ENCODE measurements at regions not wholly inside any gene's neighbourhood (a gene's known extent, or its start where the extent isn't known, plus 50 kb on each side); places are given as distances from the start of the nearest gene placed in this dataset.
"Not testable (repeated sequence)": the region's sequence is repeated elsewhere in the genome, so short reads cannot be mapped to it uniquely, and the experiment has no call there.

DNA sequence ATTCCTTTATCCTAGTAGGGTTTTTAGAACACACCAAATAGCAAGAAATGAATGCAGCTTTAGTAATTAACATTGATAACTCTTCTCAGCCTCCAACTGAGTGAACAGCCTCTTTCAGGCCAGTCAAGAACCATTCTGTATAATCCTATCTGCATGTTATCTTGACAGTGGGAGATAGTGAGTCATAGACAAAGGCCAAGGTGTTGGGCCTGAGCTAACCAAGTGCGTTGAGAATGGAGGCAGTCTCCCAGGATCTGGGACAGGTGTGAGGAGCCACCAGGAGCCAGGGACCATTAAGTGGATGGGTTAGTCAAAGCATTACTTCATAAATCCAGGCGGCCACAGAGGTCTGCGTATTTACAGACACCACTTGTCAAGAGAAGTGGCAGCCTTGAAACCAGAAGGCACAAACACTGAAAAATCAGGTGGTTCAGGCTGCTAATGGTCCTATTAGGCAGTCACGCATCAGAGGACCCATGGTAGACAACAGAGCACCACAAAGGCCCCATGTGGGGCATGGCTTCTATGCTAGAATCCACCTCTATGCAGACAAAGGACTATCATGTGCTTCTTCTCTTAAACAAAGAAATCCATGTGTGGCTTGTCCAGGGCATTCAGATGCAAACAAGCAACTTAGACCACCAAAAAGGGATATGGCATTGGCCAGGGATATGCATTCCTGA lies 409.7 kb upstream of the PIK3R1 start:
- DNase-seq: no peak

DNA sequence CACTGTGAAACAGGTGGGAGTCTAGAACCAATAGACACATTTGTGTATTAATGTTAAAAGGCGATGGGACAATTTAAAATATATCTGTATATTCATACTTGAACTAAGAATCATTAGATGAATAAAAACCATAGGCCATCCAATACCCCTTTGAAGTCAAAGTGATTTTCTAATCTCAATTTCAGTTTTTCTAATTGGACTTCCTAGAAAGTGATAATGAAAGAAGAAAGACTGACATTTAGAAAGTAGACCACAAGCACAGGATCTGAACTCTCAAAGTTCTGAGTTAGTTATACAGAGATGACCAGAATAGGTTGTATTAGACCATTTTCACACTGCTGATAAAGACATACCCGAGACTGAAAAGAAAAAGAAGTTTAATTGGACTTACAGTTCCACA lies 412.8 kb upstream of the PIK3R1 start:
- no peak for DNase-seq

DNA sequence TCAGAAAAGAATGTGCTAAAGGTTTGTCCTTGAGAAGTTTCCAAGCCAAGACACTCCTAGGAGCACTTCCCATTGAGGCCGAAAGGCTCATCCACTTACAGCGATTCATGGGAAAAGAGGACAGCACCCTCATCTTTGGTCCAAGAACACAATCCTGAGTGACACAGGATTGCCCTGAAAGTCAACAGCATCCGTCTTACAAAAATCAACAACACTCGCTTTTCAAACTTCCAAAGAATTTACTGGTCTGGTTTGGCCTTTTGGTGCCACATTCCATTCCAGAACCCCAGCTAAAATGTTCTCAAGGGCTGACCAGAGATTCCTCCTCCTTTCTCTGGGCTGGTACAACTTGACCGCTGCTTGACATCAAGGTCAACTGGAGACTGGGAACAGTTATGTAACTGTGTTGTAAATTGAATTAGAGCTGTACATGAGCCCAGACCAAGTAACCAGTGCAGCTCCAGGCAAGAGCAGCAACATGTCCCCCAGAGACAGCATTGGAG lies 415.8 kb upstream of the PIK3R1 start:
- DNase-seq: no peak

DNA sequence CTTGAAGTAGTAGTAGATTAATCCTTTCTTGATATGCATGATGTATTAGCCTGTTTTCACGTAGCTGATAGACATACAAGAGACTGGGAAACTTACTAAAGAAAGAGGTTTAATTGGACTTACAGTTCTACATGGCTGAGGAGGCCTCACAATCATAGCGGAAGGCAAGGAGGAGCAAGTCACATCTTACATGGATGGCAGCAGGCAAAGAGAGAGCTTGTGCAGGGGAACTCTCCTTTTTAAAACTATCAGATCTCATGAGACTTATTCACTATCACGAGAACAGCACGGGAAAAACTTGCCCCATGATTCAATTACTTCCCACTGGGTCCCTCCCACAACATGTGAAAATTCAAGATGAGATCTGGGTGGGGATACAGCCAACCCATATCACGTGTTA lies 417.1 kb upstream of the PIK3R1 start:
- not testable (repeated sequence) for DNase-seq

DNA sequence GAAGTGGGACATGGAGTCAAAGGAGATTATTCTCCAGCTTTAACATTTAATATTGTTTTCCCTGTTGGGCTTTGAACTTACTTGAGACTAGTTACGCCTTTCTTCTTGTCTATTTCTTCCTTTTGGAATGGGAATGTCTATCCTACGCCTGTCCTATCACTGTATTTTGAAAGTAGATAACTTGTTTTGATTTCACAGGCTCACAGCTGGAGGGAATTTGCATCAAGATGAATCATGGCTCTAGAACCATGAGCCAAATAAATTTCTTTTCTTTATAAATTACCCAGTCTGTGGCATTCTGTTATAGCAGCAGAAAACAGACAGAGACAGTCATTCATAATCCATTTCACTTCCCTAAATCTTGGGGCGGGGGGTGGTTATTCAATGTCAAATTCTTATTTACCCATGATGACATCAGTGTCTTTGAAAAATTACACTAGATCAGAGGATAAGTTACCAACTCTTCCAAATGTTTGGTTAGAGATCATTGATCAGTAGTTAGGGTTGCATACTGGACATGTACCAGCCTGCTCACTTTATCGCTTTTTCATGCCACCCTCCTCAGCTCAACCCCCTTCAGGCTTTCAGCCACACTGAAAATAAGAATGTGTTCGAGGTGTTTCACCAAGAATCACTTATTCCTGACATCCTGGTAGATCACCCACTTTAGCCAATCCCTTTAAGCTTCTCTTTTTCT lies 419.6 kb upstream of the PIK3R1 start:
- no peak for DNase-seq

DNA sequence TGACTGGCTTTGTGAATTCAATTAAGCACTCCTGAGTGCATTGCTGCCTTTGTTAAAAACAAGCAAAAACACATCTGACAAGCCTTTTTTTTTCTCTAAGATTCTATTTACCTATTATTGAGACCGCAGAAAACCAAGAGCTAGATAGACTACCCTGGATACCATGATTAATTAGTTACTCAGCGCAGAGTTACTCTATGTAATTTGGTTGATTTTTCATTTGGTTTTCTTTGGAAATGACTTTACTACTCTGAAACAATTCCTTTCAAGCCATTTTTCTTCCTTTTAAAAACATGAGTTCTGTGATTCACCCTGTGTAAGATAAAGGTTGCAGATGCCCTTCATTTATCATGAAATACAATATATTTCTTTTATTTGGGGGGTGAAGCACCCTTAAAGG lies 421.6 kb upstream of the PIK3R1 start:
- DNase-seq: no peak

DNA sequence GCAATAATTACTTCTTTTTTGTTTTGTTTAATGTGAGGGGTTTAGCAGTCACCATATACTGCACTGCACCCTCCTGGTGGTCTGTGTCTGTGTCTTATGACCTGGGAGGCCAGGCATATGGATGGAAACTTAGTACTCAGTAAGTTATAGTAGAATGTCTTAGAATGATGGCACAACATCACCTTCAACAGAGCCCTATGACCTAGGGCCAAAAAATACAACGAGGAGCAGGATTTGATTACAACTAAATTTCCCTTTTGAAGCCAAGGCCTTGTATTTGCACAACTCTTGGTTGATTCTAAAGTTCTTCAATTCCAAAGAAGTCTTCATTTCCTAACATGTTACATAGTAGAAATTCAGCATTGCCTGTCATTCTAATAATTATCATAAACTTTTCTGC lies 422.1 kb upstream of the PIK3R1 start:
- DNase-seq: no peak

DNA sequence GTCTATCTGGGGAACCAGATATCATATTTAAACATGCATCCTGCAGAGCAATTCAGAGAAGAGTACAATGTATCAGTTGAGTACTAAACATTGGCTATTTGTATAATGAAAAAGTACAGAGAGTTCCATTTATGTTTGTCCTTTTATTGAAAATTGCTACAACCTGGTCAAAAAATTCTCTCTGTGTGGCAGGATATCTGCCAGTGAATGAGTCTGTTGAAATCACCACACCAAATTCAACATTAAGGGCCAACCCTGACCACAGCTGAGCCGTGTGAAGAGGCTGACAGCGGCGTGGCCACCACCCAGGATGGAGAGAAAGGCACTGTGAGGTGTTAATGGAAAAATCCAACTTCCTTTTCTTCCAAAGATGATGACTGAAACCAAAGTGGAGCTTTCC lies 422.7 kb upstream of the PIK3R1 start:
- no peak for DNase-seq

DNA sequence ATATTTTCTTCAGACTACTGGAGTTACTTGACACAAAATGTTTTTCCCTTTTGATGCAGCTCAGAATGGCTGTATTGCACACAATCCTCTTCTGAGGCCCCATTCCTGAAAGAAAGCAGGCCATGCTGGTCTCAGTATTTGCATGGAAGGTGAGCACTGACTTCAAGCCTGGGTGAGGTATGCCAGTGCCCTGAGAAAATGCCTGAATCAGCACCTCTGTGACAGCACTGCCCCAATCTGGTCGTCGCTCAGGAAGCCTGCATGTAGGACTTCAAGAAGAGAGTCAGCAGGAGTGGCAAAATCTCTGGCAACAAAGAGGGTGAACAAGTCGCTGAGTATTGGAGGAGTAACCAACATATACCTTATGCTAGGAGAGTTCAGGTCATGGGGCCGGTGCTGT lies 425.2 kb upstream of the PIK3R1 start:
- DNase-seq: no peak

DNA sequence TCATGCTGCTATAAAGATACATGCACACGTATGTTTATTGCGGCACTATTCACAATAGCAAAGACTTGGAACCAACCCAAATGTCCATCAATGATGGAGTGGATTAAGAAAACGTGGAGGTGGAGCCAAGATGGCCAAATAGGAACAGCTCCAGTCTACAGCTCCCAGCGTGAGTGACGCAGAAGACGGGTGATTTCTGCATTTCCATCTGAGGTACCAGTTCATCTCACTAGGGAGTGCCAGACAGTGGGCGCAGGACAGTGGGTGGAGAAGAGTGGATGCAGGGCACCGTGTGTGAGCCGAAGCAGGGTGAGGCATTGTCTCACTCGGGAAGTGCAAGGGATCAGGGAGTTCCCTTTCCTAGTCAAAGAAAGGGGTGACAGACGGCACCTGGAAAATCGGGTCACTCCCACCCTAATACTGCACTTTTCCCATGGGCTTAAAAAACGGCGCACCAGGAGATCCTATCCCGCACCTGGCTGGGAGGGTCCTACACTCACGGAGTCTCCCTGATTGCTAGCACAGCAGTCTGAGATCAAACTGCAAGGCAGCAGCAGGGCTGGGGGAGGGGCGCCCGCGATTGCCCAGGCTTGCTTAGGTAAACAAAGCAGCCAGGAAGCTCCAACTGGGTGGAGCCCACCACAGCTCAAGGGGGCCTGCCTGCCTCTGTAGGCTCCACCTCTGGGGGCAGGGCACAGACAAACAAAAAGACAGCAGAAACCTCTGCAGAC lies 435.5 kb upstream of the PIK3R1 start:
- not testable (repeated sequence) for DNase-seq

DNA sequence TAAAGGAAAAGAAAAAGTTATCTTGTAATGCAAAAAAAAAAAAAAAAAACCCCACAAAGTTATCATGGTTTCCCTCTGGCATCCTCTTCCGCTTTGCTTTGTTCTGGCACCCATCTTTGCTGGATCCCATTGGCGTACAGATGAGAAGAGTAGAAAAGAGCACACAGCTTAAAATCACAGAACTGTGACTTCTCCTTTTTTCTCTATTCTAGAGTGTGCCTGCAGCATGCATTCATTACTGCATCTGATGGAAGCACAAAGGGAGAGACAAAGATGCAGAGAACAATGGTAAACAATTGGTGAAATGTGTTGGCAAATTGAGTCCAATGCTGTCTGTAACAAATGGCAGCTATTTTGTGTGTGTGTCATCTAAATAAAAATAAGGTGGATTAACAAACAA lies 440.8 kb upstream of the PIK3R1 start:
- no peak for DNase-seq

DNA sequence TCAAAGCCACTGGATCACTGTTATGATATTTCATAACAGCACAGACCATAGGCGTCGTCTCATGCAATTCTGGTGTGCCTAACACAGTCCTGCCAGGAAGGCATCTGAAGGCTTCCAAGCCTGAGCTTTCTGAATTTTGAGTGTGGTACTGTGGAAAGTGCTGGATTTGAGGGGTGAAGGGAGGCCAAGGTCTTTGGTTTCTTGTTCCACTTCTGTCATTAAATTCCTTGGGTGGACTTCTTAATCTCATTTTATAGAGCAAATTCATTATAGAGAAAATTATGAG lies 441.3 kb upstream of the PIK3R1 start:
- no peak for DNase-seq

DNA sequence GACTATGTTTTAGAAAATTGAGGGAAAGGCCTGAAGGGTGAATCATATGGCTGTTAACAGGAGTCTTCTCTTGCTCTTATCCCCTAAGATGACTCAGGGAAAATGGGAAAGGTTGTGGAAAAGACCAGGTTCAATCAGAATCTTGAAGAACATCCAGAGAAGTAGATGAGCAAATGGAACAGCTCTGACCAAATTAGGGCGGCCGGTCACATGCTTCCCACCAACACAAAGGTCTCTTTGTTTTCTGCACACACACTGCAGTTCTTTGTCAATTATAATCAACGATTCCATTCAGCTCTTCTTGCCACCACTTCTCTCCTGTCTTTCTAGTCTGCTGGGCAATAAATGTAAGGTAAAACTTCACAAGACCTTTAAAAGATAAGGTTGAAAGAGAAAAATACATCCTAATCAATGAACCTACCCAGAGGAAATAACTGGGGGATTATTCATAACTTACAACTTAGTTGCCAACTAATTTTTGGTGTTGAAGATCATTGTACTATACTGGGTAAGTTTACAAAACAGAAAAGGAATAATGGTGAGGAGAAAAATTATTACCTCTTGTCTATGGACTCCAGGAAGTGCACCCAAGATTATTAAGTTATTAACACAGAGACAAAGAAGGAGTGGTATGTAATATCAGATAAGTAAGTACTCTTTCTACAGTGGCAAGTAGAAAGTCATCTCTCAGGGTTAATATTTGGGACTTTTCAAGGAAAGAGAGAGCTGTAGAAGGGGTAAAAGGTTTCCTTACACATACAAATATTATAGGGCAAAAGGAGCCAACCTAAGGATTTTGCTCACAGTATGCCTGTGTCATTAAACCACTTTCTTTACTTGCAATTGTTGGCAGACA lies 441.9 kb upstream of the PIK3R1 start:
- no peak for DNase-seq

DNA sequence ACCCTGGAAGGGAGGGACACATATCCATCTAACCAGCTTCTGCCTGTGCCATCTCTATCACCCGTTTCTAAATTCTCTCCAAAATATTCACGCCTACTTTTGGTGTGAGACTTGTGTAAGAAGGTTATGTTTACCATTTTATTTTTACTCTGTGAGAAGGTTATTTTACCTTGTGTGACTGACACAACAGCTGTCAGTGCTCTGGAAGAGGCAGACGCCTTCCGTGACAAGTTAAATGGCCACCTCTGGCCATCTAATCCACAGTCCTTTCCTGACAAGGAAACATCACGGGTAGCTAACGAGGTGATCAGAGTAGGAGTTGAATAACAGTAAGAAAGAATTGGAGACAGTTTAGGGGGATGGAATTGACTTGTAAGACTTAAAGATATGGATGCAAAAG lies 443.8 kb upstream of the PIK3R1 start:
- DNase-seq: no peak

DNA sequence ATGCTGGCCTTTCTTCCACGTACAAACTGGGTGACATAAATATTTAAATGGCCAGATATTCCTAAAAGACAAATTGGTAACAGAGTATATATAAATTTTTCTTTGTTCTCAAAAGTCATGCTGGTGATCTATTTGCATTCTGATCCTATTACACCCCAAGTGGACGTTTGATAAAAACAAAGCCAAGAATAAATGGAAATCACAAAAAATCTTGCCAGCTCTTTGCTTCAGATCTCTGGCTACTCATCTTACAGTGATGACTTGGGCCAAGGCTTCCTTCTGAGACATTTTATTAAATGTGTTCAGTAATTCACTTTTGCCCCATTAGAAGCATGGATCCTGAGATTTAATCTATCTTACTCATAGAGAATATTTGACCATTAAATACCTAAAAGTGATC lies 444.3 kb upstream of the PIK3R1 start:
- DNase-seq: no peak

DNA sequence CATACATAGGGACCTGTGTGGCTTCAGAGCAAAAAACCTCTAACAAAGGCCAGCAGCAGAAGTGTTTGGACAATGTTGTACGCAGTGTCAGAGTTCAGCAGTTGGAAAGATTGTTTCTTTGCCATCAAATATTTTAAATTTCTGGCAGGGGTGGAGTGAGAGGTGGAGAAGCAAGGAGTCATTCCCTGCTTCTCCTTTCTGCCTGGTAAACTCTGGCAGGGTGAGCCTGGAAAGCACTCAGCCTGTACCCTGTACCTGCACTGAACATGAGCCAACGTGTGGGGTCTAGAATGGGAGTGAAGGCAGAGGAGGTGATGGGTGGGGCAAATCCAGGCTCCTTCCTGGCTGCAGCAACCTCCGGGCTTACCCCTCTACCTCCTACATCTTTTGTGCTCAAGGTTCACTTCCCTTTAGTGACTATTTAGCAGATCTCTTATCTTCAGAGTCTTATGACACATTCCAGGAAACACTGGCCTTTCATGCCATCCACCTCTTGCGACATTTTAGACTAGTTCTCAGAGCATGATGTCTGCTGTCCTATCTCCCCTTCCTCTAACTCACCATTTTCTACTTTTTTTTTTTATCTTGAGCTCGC lies 445.0 kb upstream of the PIK3R1 start:
- DNase-seq: no peak

DNA sequence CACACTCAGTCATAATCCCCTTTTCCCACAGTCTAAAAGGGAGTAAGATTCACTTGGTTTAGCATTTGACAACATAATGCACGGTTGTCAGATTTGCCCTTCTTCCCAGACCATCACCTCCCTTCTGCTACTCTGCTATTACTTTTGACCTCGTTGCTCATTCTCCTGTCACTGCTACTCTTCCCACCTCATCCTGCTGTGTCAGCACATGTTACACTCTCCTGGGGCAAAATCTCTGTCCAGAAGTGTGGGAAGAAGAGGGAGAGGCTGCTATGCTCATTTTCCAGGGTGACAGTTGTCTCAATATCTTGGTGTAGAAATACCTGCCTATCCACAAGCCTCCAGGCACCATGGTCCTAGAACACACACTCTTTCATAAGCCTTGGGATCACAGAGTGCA lies 449.9 kb upstream of the PIK3R1 start:
- DNase-seq: no peak

DNA sequence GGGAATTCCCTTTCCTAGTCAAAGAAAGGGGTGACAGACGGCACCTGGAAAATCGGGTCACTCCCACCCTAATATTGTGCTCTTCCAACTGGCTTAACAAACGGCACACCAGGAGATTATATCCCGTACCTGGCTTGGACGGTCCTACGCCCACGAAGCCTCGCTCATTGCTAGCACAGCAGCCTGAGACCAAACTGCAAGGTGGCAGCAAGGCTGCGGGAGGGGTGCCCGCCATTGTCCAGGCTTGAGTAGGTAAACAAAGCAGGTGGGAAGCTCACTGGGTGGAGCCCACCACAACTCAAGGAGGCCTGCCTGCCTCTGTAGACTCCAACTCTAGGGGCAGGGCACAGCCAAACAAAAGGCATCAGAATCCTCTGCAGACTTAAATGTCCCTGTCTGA lies 457.8 kb upstream of the PIK3R1 start:
- not testable (repeated sequence) for DNase-seq

DNA sequence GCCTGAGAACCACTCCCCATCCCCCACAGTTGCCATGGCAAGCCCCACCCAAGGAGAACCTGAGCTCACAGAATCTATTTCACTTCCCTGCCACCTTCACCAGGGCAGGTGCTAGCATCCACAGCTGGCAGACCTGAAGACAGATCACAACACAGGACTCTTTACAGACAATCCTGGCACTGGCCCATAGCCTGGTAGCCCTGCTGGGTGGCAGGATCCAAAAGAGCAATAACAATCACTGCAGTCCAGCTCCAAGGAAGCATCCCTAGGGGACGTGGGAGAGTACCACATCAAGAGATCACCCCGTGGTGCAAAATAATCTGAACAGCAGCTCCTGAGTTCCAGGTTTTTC lies 463.2 kb upstream of the PIK3R1 start:
- no peak for DNase-seq

DNA sequence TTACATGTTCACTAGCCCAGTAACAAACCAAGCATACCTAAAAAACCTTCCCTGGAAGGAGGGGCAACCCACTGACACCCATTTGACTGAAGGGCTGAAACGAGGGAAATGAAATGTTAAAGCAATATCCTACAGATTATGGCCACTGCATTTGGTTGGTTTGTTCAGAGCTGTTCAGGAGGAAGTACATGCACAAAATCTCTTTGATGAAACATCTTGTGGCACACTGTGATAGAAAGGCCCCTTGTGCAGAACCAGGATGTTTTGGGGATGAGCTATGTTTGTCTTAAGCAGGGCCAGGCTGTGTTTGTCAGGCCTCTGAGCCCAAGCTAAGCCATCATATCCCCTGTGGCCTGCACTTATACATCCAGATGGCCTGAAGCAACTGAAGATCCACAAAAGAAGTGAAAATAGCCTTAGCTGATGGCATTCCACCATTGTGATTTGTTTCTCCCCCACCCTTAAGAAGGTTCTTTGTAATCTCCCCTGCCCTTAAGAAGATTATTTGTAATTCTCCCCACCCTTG lies 467.3 kb upstream of the PIK3R1 start:
- DNase-seq: no peak

DNA sequence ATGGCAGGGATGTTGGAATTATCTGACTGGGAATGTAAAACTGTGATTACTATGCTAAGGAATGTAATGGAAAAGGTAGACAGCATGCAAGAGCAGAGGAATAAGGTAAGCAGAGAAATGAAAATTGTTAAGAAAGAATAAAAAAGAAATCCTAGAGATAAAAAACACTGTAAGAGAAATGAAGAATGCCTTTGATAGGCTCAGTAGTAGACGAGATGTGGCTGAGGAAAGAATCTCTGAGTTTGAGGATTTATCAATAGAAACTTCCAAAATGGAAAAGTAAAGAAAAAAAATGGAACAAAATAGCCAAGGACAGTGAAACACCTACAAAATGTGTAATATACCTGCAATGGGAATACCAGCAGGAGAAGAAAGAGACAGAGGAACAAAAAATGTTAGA lies 468.5 kb upstream of the PIK3R1 start:
- DNase-seq: no peak

DNA sequence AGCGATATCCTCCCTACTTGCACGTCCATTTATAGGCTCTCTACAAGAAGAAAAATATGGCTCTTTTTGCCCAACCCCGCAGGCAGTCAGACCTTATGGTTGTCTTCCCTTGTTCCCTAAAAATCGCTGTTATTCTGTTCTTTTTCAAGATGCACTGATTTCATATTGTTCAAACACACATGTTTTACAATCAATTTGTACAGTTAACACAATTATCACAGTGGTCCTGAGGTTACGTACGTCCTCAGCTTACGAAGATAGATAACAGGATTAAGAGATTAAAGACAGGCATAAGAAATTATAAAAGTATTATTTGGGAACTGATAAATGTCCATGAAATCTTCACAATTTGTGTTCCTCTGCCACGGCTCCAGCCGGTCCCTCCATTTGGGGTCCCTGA lies 468.9 kb upstream of the PIK3R1 start:
- DNase-seq: not testable (repeated sequence)

DNA sequence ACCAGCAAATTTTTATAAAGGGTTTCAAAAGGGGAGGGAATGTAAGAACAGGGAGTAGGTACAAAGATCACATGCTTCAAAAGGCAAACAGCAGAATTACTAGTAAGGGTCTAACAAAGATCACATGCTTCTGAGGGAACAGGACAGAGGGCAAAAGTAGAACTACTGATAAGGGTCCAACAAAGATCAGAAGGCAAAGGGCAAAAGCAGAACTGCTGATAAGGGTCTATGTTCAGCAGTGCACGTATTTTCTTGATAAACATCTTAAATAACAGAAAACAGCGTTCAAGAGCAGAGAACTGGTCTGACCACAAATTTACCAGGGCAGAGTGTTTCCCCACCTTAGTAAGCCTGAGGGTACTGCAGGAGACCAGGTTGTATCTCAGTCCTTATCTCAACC lies 469.5 kb upstream of the PIK3R1 start:
- no peak for DNase-seq
